ENCODE measurements at regions not wholly inside any gene's neighbourhood (a gene's known extent, or its start where the extent isn't known, plus 50 kb on each side); places are given as distances from the start of the nearest gene placed in this dataset.

GRCh38 chr6:80550281-80550680, 443.8 kb downstream of the BCKDHB start:
- Histone ChIP-seq H3K4me1 (ENCODE audit: control insufficient read depth, insufficient read depth, low read length) (no peaks in the 10 kb centered on the region), H3K4me3 (ENCODE audit: low read length) (no peak overlapping the region), H3K9me3 (ENCODE audit: control insufficient read depth, low read depth, low read length) (no peaks in the 10 kb centered on the region), H3K27me3 (ENCODE audit: control insufficient read depth, insufficient read depth, low read length) (no peaks in the 10 kb centered on the region), H3K36me3 (ENCODE audit: control insufficient read depth, insufficient read depth, low read length) (no peaks in the 10 kb centered on the region), H3K27ac (ENCODE audit: low read length) (no peak overlapping the region)
- 46% methylated on average over 2 of the region's 2 CpGs for WGBS (ENCODE audit: insufficient coverage, low lambda C conversion rate)
- DNase-seq = no peak

GRCh38 chr6:80548532-80548931, 442.1 kb downstream of the BCKDHB start:
- no peak overlapping the region for H3K4me3 ChIP-seq (ENCODE audit: low read length)
- H3K36me3 ChIP-seq (ENCODE audit: control insufficient read depth, insufficient read depth, low read length) = no peaks in the 10 kb centered on the region
- no peak for DNase-seq
- H3K27me3 ChIP-seq (ENCODE audit: control insufficient read depth, insufficient read depth, low read length) = no peaks in the 10 kb centered on the region
- H3K27ac ChIP-seq (ENCODE audit: low read length) = no peak overlapping the region
- no CpG with 5 or more reads among the region's 6 CpGs for WGBS (ENCODE audit: insufficient coverage, low lambda C conversion rate)
- H3K9me3 ChIP-seq (ENCODE audit: control insufficient read depth, low read depth, low read length) = no peaks in the 10 kb centered on the region
- no peaks in the 10 kb centered on the region for H3K4me1 ChIP-seq (ENCODE audit: control insufficient read depth, insufficient read depth, low read length)

GRCh38 chr6:80547827-80548226, 441.4 kb downstream of the BCKDHB start:
- Histone ChIP-seq H3K9me3 (ENCODE audit: control insufficient read depth, low read depth, low read length) (no peaks in the 10 kb centered on the region), H3K4me3 (ENCODE audit: low read length) (no peak overlapping the region), H3K36me3 (ENCODE audit: control insufficient read depth, insufficient read depth, low read length) (no peaks in the 10 kb centered on the region), H3K4me1 (ENCODE audit: control insufficient read depth, insufficient read depth, low read length) (no peaks in the 10 kb centered on the region), H3K27me3 (ENCODE audit: control insufficient read depth, insufficient read depth, low read length) (no peaks in the 10 kb centered on the region), H3K27ac (ENCODE audit: low read length) (no peak overlapping the region)
- DNase-seq = no peak
- no CpG with 5 or more reads among the region's 1 CpG for WGBS (ENCODE audit: insufficient coverage, low lambda C conversion rate)

- Histone ChIP-seq H3K4me3 (ENCODE audit: low read length) (no peak overlapping the region), H3K27ac (ENCODE audit: low read length) (no peak overlapping the region), H3K27me3 (ENCODE audit: control insufficient read depth, insufficient read depth, low read length) (no peaks in the 10 kb centered on the region), H3K36me3 (ENCODE audit: control insufficient read depth, insufficient read depth, low read length) (no peaks in the 10 kb centered on the region), H3K9me3 (ENCODE audit: control insufficient read depth, low read depth, low read length) (no peaks in the 10 kb centered on the region), H3K4me1 (ENCODE audit: control insufficient read depth, insufficient read depth, low read length) (no peaks in the 10 kb centered on the region)
- DNase-seq = no peak
Measured at GRCh38 chr6:80544976-80545722, 438.7 kb downstream of the BCKDHB start.

DNA sequence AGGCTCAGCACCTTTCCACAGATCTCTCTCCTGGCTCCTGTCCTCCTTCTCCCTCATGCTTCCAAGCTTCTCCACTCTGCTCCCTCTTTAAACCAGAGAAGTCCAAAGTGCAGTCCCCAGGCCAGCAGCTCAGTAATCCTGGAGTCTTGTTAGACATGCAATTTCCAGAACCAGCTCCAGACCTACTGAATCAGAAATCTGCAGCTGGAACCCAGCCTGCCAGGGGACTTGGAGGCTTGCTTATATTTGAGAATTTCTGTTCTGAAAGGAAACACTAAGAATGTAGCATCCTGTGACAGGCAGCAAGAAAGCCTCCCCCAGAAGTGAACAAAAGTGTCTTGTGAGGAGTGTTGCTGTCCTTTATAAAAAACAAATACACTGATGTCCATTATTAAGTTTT, 438.1 kb downstream of the BCKDHB start:
- H3K4me3 ChIP-seq (ENCODE audit: low read length) = no peak overlapping the region
- no peaks in the 10 kb centered on the region for H3K4me1 ChIP-seq (ENCODE audit: control insufficient read depth, insufficient read depth, low read length)
- H3K27me3 ChIP-seq (ENCODE audit: control insufficient read depth, insufficient read depth, low read length) = no peaks in the 10 kb centered on the region
- peak in 1 of 2 donors; percentile 30 for DNase-seq
- no peak overlapping the region for H3K27ac ChIP-seq (ENCODE audit: low read length)
- no peaks in the 10 kb centered on the region for H3K9me3 ChIP-seq (ENCODE audit: control insufficient read depth, low read depth, low read length)
- H3K36me3 ChIP-seq (ENCODE audit: control insufficient read depth, insufficient read depth, low read length) = no peaks in the 10 kb centered on the region

DNA sequence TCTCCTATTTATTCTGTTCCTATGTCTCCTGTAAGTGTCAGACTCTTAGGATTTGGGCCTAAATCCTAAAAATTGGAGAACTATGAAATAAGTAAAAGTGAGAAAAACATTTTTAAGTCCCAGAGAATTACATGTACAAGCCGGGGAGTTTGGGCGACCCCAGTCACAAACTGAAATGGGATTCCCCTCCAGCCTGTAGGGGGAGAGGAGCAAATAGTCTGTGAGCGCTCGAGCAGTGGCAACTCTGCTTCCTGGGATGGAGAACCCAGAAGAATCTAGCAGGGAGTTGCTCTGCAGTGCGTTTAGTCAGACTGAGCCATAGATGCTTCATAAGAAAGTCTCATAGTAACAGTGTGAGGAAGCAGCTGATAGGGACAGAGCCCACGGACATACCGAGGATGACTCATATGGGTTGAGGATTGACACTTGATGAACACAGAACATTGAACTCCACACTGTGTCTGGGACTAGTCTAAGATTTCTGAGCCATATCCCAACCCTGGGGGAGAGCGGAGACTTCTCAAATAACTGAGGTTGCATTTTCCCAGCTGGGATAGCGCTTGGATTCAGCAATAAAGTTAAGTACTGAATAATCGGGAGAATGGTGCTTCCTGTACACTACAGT, 437.2 kb downstream of the BCKDHB start:
- Histone ChIP-seq H3K4me3 (ENCODE audit: low read length) (no peak overlapping the region), H3K9me3 (ENCODE audit: control insufficient read depth, low read depth, low read length) (no peaks in the 10 kb centered on the region), H3K36me3 (ENCODE audit: control insufficient read depth, insufficient read depth, low read length) (no peaks in the 10 kb centered on the region), H3K27ac (ENCODE audit: low read length) (no peak overlapping the region), H3K27me3 (ENCODE audit: control insufficient read depth, insufficient read depth, low read length) (no peaks in the 10 kb centered on the region), H3K4me1 (ENCODE audit: control insufficient read depth, insufficient read depth, low read length) (no peaks in the 10 kb centered on the region)
- no peak for DNase-seq
- 100% methylated on average over 1 of the region's 10 CpGs for WGBS (ENCODE audit: insufficient coverage, low lambda C conversion rate)

GRCh38 chr6:80543151-80543550, 436.7 kb downstream of the BCKDHB start:
- no CpG with 5 or more reads among the region's 1 CpG for WGBS (ENCODE audit: insufficient coverage, low lambda C conversion rate)
- no peak for DNase-seq
- H3K27me3 ChIP-seq (ENCODE audit: control insufficient read depth, insufficient read depth, low read length) = no peaks in the 10 kb centered on the region

GRCh38 chr6:80541886-80542285, 435.4 kb downstream of the BCKDHB start:
- DNase-seq = no peak
- no peak overlapping the region for H3K27ac ChIP-seq (ENCODE audit: low read length)
- H3K27me3 ChIP-seq (ENCODE audit: control insufficient read depth, insufficient read depth, low read length) = no peaks in the 10 kb centered on the region
- no peak overlapping the region for H3K4me3 ChIP-seq (ENCODE audit: low read length)
- H3K4me1 ChIP-seq (ENCODE audit: control insufficient read depth, insufficient read depth, low read length) = no peaks in the 10 kb centered on the region
- no peaks in the 10 kb centered on the region for H3K36me3 ChIP-seq (ENCODE audit: control insufficient read depth, insufficient read depth, low read length)
- H3K9me3 ChIP-seq (ENCODE audit: control insufficient read depth, low read depth, low read length) = no peaks in the 10 kb centered on the region
- 83% methylated on average over 1 of the region's 3 CpGs for WGBS (ENCODE audit: insufficient coverage, low lambda C conversion rate)

More at GRCh38 chr6:80543151-80543550, 436.7 kb downstream of the BCKDHB start:
- H3K9me3 ChIP-seq (ENCODE audit: control insufficient read depth, low read depth, low read length) = no peaks in the 10 kb centered on the region
- H3K4me1 ChIP-seq (ENCODE audit: control insufficient read depth, insufficient read depth, low read length) = no peaks in the 10 kb centered on the region
- no peak overlapping the region for H3K4me3 ChIP-seq (ENCODE audit: low read length)
- no peaks in the 10 kb centered on the region for H3K36me3 ChIP-seq (ENCODE audit: control insufficient read depth, insufficient read depth, low read length)
- H3K27ac ChIP-seq (ENCODE audit: low read length) = no peak overlapping the region

DNA sequence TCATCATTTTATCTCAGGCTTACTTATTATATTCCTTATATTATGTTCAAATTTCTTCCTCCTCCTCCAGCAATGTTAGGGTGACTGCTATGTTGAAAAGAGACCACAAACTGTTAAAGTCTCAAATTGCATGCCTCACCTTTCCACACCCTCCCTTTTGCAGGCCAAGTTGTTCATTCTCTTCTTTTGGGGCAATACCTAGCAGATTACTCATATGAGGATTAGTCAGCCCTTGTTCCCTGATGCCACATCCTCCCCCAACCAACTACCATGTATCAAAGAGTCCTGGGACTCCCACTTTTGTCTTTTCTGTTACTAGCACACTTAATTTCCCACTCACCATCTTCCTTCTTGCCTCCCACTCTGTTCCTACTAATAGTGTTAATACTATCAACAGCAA, 434.7 kb downstream of the BCKDHB start:
- no peaks in the 10 kb centered on the region for H3K27me3 ChIP-seq (ENCODE audit: control insufficient read depth, insufficient read depth, low read length)
- no peaks in the 10 kb centered on the region for H3K36me3 ChIP-seq (ENCODE audit: control insufficient read depth, insufficient read depth, low read length)
- no peak overlapping the region for H3K27ac ChIP-seq (ENCODE audit: low read length)
- H3K4me3 ChIP-seq (ENCODE audit: low read length) = no peak overlapping the region
- no peaks in the 10 kb centered on the region for H3K4me1 ChIP-seq (ENCODE audit: control insufficient read depth, insufficient read depth, low read length)
- DNase-seq = no peak
- no peaks in the 10 kb centered on the region for H3K9me3 ChIP-seq (ENCODE audit: control insufficient read depth, low read depth, low read length)

- no CpG with 5 or more reads among the region's 1 CpG for WGBS (ENCODE audit: insufficient coverage, low lambda C conversion rate)
- no peak for DNase-seq
- H3K27ac ChIP-seq (ENCODE audit: low read length) = no peak overlapping the region
- no peaks in the 10 kb centered on the region for H3K9me3 ChIP-seq (ENCODE audit: control insufficient read depth, low read depth, low read length)
- H3K36me3 ChIP-seq (ENCODE audit: control insufficient read depth, insufficient read depth, low read length) = no peaks in the 10 kb centered on the region
- no peaks in the 10 kb centered on the region for H3K27me3 ChIP-seq (ENCODE audit: control insufficient read depth, insufficient read depth, low read length)
- no peak overlapping the region for H3K4me3 ChIP-seq (ENCODE audit: low read length)
- H3K4me1 ChIP-seq (ENCODE audit: control insufficient read depth, insufficient read depth, low read length) = no peaks in the 10 kb centered on the region
Measured at GRCh38 chr6:80540700-80541099, 434.2 kb downstream of the BCKDHB start.
